Stimulated activated CD4-positive, alpha-beta T cell treated with anti-CD3 and anti-CD28 coated beads, TNF-alpha, amount 100 ng/mL, for 24 hours (primary cell): ENCODE measurements at regions not wholly inside any gene's neighbourhood (a gene's known extent, or its start where the extent isn't known, plus 50 kb on each side); places are given as distances from the start of the nearest gene placed in this dataset.

Experiments
- DNase-seq, 3 experiments: peaks; one replicate each; pipeline ENCODE4 v3.0.0-alpha.2; 2020; ENCODE audit warnings: low read depth in 3 of 3

DNA sequence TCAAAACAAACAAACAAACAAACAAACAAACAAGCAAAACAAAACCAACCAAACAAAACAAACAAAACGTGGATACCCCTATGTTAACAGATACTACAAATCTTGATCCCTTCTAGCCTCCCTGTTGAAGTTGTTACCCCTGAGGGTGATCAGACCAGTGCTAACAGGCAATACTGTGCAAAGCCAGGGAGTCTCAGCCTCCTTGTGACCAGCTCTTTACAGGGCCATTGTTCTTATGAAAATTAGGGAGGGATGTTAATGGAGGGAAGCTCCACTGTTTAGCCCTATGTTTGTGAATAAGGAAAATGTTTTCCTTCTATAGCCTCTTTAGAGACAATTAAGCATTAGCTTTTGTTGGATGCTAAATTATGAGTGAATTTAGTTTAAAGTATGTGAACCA, 1072.1 kb upstream of the WWC1 start:
- no peak for DNase-seq

- no peak for DNase-seq
Measured at GRCh38 chr5:167226386-167226785, 1065.1 kb upstream of the WWC1 start.

GRCh38 chr5:167228134-167228533, 1063.3 kb upstream of the WWC1 start:
- DNase-seq, result no peak

GRCh38 chr5:167229751-167230150, 1061.7 kb upstream of the WWC1 start:
- no peak for DNase-seq

GRCh38 chr5:167230414-167230813, 1061.0 kb upstream of the WWC1 start:
- no peak for DNase-seq

GRCh38 chr5:167232675-167233311, 1058.7 kb upstream of the WWC1 start:
- no peak for DNase-seq

GRCh38 chr5:167233507-167234220, 1057.8 kb upstream of the WWC1 start:
- DNase-seq, result no peak

DNA sequence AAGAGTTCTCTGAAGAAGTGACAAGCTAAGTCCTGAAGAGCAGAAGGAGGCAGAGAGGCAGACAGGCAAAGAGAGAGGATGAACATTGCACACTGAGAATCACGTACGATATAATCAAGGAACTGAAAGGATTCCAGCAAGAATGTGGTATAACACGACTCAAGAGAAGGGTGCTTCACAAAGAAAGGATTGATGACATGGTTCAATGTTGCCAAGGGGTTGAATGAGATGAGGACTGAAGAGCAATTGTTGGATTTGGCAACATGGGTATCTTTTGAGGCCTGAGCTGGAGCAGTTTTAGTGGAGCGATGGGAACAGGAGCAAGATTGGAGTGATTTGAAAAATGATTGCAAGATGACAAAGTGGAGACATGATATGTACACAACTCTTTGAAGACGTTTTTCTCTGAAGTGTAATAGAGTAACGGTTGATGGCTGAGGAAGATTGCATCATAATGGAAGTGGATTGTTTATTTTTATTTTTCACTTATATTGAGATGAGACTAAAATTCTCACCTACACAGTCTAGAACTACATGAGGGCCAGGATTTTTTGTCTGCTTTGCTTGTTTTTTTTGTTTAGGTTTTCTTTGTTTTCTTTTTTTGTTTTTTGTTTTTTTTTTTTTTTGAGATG, 1049.9 kb upstream of the WWC1 start:
- no peak for DNase-seq

GRCh38 chr5:167242701-167243100, 1048.7 kb upstream of the WWC1 start:
- no peak for DNase-seq

DNA sequence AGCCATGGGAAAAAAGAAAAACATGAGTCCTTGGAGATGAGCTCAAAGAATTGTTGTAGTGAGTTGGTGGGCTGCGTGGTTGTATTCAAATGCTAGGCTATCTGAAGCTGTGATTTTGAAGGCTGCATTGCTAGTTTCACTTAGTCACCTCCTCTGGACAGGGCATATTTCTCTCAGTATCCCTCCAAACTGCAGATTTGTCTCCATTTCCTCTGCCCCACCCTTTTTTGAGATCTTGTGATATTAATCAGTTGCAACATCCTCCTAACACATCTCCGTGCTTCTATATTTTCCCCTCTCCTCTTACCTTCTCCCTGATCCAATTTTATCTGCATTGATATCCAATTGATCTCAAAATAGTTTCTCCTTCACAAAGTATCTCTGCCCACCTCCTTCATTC, 1048.0 kb upstream of the WWC1 start:
- DNase-seq, result no peak

DNA sequence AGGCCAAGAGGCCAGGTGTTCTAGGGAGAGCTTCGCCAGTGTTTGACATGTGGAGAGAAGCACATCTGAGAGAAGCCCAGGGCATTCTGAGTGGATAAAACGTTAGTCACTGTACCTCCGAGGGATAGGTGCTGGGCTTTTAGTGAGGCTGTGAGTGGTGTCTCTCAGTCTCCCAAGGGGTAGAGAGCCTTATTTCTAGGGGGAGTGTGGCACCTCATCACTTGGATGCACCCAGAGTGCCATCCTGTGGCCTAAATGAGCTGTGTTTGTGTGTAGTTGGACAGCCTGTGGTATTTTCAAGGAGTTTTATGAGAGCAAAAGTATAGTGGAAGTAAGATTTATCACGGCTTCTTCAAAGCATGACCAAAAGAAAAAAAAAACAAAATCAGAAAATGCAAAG, 1046.9 kb upstream of the WWC1 start:
- no peak for DNase-seq

- no peak for DNase-seq
Measured at GRCh38 chr5:167245868-167246267, 1045.6 kb upstream of the WWC1 start.

DNA sequence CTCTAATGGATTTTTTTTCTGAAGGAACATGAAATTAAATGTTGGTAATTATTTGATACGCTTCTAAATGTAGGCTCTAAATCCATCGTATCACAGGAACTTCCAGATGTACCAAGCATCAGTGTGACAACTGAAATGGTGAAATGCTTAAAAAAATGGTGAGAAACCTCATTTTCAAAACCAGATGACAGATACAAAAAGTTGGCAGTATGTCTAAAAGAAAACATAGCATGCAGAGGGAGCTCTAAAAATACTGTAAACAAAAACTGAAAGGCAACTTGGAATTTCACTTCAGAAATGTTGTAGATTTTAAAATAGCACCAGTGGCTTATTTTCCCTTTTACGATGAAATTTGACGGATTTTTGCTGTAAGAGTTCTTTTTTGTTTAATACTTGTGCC, 1043.6 kb upstream of the WWC1 start:
- no peak for DNase-seq

- no peak for DNase-seq
Measured at GRCh38 chr5:167248257-167248656, 1043.2 kb upstream of the WWC1 start.

DNA sequence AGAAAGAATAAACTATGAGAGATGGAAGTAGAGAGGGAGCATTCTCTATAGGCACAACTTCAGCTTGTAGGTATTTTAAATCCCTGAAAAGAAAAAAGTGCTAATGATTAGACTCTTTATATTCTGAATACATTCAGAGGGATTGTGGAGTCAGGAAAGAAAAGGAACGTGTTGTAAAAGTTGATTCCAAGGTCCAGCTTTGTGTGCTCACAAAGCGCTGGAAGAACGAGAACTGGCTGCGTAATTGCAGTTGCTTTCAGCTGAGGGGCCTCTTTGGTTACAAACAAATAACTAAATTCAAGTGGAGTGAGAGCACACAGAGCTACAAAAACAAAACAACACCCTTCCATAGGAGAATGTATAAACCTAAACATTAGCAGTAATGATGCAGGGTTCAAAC, 1040.4 kb upstream of the WWC1 start:
- DNase-seq, result no peak

DNA sequence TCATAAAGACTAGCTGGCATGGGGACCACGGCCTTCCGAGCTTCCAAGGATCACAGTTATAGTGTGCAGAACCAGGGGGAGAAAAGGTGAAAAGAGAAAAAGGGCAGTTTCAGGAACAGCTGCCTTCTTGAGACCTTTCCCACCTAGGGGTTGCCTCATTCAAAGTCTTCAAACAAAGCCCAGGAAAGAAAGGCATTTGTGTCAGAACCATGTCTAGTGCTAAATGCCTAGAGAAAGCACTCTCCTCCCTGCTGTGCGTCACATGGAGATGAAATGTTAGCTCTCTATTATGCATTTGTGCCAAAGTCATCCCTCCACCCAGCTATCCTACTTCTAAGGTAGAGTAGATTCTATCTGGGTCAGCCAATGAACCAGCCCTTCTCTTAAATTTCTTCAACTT, 1037.3 kb upstream of the WWC1 start:
- DNase-seq, result no peak

- DNase-seq, result no peak
Measured at GRCh38 chr5:167255926-167256325, 1035.5 kb upstream of the WWC1 start.

GRCh38 chr5:167259806-167260205, 1031.6 kb upstream of the WWC1 start:
- no peak for DNase-seq

DNA sequence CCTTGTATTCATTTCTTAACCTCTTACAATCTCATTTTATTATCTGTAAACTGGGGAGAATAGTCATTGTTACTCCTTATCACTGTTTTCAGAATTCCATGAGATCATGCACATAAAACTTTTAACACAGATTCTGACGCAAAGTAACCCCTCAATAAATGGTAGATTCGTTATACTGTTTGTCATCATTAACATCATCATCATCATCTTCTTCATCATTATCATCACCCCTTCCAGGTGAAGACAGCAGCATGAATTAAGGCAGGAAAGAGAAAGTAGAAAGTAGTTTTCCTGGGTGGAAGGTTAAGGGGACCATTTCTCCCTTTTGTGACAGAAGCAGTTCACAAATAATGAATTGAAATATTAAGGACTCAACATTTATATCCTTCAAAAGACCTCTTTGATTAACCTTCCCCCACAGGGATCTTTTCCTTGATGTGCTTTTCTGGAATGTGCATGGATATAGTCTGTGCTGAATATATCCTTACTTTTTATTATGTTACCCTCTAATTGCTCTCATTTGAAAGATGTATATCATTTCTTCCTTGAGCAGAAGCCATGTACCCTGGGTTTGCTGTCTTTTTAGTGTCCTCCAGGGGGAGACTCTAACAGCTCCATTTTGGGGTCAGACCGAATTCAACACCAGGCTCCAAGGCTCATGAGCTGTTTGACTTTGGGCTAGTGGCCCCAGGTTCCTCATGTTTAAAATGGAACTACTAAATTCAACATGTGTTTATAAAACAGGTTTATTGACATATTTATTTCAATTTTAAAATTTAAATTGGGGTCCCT, 1029.9 kb upstream of the WWC1 start:
- no peak for DNase-seq

DNA sequence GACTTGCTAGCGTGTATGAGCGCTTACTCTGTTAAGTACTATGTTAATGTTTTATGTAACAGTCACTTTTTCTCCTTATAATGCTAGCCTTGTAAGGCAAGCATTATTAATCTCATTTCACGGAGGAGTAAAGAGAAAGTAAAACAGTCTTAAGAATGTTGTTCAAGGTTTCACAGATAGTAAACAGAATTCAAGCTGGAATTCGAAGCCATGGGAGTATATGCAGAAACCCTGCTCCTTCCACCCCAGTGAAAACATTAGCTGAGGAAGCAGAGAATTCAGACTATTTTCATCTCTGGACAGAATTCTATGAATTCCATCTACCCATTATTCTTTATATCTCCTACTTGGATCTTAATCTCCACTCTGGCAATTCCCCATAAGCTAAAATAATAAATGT, 1028.3 kb upstream of the WWC1 start:
- DNase-seq, result no peak

DNA sequence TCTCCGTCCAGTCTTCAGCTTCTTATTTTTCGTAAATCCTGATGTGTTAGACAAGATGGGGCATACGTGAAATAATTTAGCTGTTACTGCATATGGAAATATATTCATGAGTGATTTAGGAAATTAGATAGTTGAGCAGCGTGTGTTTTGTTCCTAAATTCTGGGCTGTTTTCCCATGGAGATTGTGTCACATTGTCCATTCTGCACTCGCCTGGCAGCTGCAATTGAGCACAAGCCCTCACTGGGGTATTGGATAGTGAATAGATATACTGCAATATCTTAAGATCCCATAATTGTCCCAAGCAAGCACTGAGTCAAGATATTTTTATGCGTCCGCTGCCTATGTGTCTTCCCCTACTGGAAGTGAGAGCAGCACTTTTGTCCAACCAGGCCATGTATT, 1027.1 kb upstream of the WWC1 start:
- DNase-seq, result no peak

- no peak for DNase-seq
Measured at GRCh38 chr5:167268337-167268736, 1023.1 kb upstream of the WWC1 start.

DNA sequence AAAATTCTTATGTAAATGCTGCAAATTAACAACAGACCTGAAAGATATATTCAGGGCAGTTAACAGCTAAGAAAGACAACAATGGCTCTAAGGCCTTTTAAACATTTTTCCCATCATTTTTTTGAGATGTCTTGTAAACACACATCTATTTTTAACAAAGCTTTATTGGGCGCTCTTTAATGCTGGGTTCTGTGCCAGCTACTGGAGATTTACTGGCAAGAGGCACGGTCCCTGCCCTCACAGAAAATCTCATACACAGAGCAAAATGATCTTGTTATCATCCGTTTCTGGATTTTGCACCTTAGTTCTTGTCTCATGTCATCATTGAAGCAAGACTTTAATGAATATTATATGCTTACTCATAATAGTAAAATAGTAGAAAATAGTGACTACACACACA, 1022.3 kb upstream of the WWC1 start:
- no peak for DNase-seq
